Thyroid gland (tissue), 4 donors: ENCODE measurements at regions not wholly inside any gene's neighbourhood (a gene's known extent, or its start where the extent isn't known, plus 50 kb on each side); places are given as distances from the start of the nearest gene placed in this dataset.

ENCODE experiments used
- POLR2A ChIP-seq, 2 donors: fragments of 450-650 bp; IDR thresholded peaks; one replicate each; pipeline ENCODE4 v1.6.1; 2017; ENCODE audit warnings: antibody characterized with exemption in 2 of 2, mild to moderate bottlenecking in 2 of 2, moderate library complexity in 1 of 2
- TF ChIP-seq, protein P1 (sequence below), 6 experiments: fragments of 200-600 bp in 3 of 6; fragments of 450-650 bp in 3 of 6; sonication (generic) in 3 of 6; IDR thresholded peaks; one replicate each; pipeline ENCODE4 v1.5.1; 2016 to 2019; ENCODE audit warnings: antibody characterized with exemption in 6 of 6, mild to moderate bottlenecking in 2 of 6, inconsistent platforms in 1 of 6, moderate library complexity in 1 of 6

DNA sequence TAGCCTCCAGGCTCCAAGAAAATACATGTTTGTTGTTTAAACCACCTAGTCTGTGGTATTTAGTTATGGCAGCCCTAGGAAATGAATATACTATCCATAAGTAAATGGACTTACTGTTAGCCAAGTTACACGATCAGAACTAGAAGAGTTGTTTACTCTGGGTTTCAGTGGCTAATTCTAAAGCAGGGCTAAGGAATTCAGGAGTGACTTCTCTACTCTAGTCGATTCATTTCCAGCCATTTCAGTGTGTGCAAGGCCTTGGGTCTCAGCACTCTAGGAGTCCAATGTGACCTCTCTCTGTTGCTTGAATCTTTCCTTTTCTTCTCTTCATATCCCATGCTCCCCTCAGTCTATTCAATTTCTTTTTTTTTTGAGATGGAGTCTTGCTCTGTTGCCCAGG is 66.7 kb downstream of the BHLHE40 start:
- TF ChIP-seq, protein P1, sequence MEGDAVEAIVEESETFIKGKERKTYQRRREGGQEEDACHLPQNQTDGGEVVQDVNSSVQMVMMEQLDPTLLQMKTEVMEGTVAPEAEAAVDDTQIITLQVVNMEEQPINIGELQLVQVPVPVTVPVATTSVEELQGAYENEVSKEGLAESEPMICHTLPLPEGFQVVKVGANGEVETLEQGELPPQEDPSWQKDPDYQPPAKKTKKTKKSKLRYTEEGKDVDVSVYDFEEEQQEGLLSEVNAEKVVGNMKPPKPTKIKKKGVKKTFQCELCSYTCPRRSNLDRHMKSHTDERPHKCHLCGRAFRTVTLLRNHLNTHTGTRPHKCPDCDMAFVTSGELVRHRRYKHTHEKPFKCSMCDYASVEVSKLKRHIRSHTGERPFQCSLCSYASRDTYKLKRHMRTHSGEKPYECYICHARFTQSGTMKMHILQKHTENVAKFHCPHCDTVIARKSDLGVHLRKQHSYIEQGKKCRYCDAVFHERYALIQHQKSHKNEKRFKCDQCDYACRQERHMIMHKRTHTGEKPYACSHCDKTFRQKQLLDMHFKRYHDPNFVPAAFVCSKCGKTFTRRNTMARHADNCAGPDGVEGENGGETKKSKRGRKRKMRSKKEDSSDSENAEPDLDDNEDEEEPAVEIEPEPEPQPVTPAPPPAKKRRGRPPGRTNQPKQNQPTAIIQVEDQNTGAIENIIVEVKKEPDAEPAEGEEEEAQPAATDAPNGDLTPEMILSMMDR (IDR thresholded peaks at IDR 0.05), result no peak
- no peak for TF ChIP-seq POLR2A (IDR thresholded peaks at IDR 0.05)
